Keratinocyte (primary cell): ENCODE measurements at regions not wholly inside any gene's neighbourhood (a gene's known extent, or its start where the extent isn't known, plus 50 kb on each side); places are given as distances from the start of the nearest gene placed in this dataset.

Source experiments
- DNase-seq: peaks from one replicate; pipeline ENCODE4 v3.0.0-alpha.2; 2011; ENCODE audit warnings: low read depth, missing footprints, low spot score
- FAIRE-seq: peaks from 2 replicates; lab custom pipeline; 2011; peaks lifted over from hg19 to GRCh38; lab: Jason Lieb, UNC
- H2AFZ ChIP-seq: 2 replicates; pipeline ENCODE4 v1.6.0; 2012; ENCODE audit warnings: low read length, control low read depth, inconsistent platforms; ENCODE audit not compliant: control insufficient read depth
- H3K27ac ChIP-seq: 2 replicates; pipeline ENCODE4 v1.5.1; 2011; ENCODE audit warnings: low read length; ENCODE audit not compliant: control insufficient read depth, insufficient read depth
- H3K27me3 ChIP-seq: 3 replicates; pipeline ENCODE4 v1.6.0; 2011; ENCODE audit warnings: low read length; ENCODE audit not compliant: control insufficient read depth, insufficient read depth; ENCODE audit errors: extremely low read depth
- H3K36me3 ChIP-seq, 2 experiments: 2 replicates in 1 of 2; 3 replicates in 1 of 2; pipeline ENCODE4 v1.5.1; 2011; ENCODE audit warnings: low read length in 2 of 2, mild to moderate bottlenecking in 1 of 2; ENCODE audit not compliant: control insufficient read depth in 2 of 2, insufficient read depth in 2 of 2; ENCODE audit errors: extremely low read depth in 1 of 2
- H3K4me1 ChIP-seq: 3 replicates; pipeline ENCODE4 v1.5.1; 2011; ENCODE audit warnings: low read length; ENCODE audit not compliant: control insufficient read depth, insufficient read depth; ENCODE audit errors: extremely low read depth
- H3K4me2 ChIP-seq: 3 replicates; pipeline ENCODE4 v1.6.0; 2011; ENCODE audit warnings: low read depth, low read length; ENCODE audit not compliant: control insufficient read depth, insufficient read depth; ENCODE audit errors: extremely low read depth
- H3K4me3 ChIP-seq, 3 experiments: fragments of 200-600 bp in 1 of 3; sonication (generic) in 1 of 3; 2 replicates in 2 of 3; 3 replicates in 1 of 3; pipeline ENCODE4 v1.5.1; 2011 to 2016; ENCODE audit warnings: low read length in 3 of 3, mild to moderate bottlenecking in 3 of 3, control low read depth in 2 of 3, inconsistent platforms in 1 of 3, low read depth in 1 of 3, mixed read lengths in 1 of 3, mixed run types in 1 of 3, moderate library complexity in 1 of 3; ENCODE audit not compliant: control insufficient read depth in 2 of 3, insufficient read depth in 2 of 3; ENCODE audit errors: extremely low read depth in 1 of 3
- H3K79me2 ChIP-seq: 2 replicates; pipeline ENCODE4 v1.6.0; 2012; ENCODE audit warnings: low read length; ENCODE audit not compliant: control insufficient read depth, insufficient read depth
- H3K9ac ChIP-seq: 3 replicates; pipeline ENCODE4 v1.6.0; 2011; ENCODE audit warnings: low read length; ENCODE audit not compliant: control insufficient read depth, insufficient read depth; ENCODE audit errors: extremely low read depth
- H3K9me1 ChIP-seq: 3 replicates; pipeline ENCODE4 v1.6.0; 2011; ENCODE audit warnings: low read length; ENCODE audit not compliant: control insufficient read depth, insufficient read depth; ENCODE audit errors: extremely low read depth
- H3K9me3 ChIP-seq: 2 replicates; pipeline ENCODE4 v1.5.1; 2012; ENCODE audit warnings: low read depth, low read length; ENCODE audit not compliant: control insufficient read depth
- H4K20me1 ChIP-seq: 3 replicates; pipeline ENCODE4 v1.6.0; 2011; ENCODE audit warnings: low read length; ENCODE audit not compliant: control insufficient read depth, insufficient read depth; ENCODE audit errors: extremely low read depth
- EZH2 ChIP-seq: IDR thresholded peaks from one replicate; pipeline ENCODE4 v1.6.1; 2012; ENCODE audit warnings: inconsistent platforms, mild to moderate bottlenecking, low read length, moderate library complexity
- dilution Hi-C: fragments of 300-500 bp; cut with MboI; formaldehyde crosslinking; loops from one replicate; pipeline ENCODE4 v1.7.0; 2020; ENCODE audit warnings: low sequenced_read_pairs; ENCODE audit not compliant: extremely low pct_ligation_motif_present
- TF ChIP-seq, protein P1 (sequence below), 3 experiments: IDR thresholded peaks in 1 of 3; conservative IDR thresholded peaks in 1 of 3; optimal IDR thresholded peaks in 1 of 3; 2 replicates in 2 of 3; 3 replicates in 1 of 3; pipeline versions ENCODE3 to v1.5.1; 2011; ENCODE audit warnings: low read length in 3 of 3, mild to moderate bottlenecking in 3 of 3, moderate library complexity in 2 of 3, control low read depth in 1 of 3, inconsistent platforms in 1 of 3; ENCODE audit not compliant: insufficient read depth in 2 of 3; ENCODE audit errors: extremely low read depth in 1 of 3

DNA sequence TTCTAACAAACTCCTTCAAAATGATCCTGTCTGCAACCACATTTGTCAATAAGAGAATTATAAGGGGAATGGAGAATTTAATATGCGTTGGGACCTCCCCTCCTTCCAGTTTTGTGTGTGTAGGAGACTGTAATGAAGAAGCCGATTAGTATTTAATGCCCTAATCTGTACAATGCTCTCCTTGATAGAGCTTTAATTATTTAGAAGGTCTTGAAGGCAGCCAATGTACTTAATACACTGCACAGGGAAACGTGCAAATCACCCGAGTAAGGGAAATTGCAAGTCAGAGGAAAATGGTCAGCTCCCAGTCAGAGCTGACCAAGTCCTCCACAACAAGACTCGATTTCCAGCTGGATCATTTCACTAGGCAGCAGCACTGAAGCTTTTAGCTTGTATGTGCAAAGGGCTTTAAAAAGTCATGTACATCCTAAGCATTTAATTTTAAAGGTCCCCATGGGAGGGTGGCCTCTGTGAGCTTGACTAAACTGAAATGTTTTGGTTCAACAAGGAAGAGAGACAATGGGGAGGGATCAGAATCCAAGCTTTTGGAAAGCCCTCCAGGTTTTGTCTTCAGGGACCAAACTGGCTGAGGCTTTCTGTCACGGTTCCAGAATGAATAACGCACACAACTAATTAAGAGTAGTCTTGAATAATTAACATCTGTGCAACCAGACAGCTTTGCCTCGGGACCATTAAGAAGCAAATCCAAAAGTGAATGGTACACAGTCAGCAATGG, 159.8 kb upstream of the MITF start:
- Histone ChIP-seq H3K9ac (no peak overlapping the region), H3K27me3 (peaks cover 10% of the 10 kb centered on the region), H3K4me3 (no peak overlapping the region), H3K27ac (no peak overlapping the region), H3K4me1 (no peaks in the 10 kb centered on the region), H3K4me2 (no peak overlapping the region), H3K9me1 (no peaks in the 10 kb centered on the region), H3K79me2 (no peaks in the 10 kb centered on the region), H3K9me3 (no peaks in the 10 kb centered on the region), H2AFZ (no peak overlapping the region), H3K36me3 (no peaks in the 10 kb centered on the region), H4K20me1 (no peaks in the 10 kb centered on the region)
- FAIRE-seq (no peak), DNase-seq (no peak)
- dilution Hi-C loops, result no loop called here
- no peak for TF ChIP-seq EZH2
- TF ChIP-seq, protein P1, sequence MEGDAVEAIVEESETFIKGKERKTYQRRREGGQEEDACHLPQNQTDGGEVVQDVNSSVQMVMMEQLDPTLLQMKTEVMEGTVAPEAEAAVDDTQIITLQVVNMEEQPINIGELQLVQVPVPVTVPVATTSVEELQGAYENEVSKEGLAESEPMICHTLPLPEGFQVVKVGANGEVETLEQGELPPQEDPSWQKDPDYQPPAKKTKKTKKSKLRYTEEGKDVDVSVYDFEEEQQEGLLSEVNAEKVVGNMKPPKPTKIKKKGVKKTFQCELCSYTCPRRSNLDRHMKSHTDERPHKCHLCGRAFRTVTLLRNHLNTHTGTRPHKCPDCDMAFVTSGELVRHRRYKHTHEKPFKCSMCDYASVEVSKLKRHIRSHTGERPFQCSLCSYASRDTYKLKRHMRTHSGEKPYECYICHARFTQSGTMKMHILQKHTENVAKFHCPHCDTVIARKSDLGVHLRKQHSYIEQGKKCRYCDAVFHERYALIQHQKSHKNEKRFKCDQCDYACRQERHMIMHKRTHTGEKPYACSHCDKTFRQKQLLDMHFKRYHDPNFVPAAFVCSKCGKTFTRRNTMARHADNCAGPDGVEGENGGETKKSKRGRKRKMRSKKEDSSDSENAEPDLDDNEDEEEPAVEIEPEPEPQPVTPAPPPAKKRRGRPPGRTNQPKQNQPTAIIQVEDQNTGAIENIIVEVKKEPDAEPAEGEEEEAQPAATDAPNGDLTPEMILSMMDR (optimal IDR thresholded peaks at IDR 0.05 in 1 of 3, IDR thresholded peaks at IDR 0.05 in 1 of 3, conservative IDR thresholded peaks at IDR 0.05 in 1 of 3; ENCODE audit: extremely low read depth in 1 of 3, insufficient read depth in 2 of 3, low read length in 3 of 3), result no peak

DNA sequence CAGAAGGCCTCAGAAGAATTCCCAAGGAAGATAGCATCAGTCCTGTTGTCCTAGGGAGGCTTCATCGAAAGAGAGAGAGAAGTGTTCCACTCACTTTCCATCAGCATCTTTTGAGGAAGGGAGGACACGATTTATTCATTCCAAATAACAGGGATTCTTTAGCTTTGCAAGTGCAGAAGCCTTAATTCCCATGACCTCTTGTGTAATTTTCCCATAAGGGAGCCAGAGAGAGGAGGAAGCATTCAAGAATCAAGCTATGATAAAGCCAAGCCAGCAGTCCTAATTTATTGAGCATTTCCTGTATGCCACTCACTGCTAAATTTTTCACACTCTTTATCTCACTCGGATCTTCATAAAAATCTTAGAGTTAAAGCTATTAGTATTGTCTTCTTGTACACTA, 169.7 kb upstream of the MITF start:
- Histone ChIP-seq H3K4me2 (no peak overlapping the region), H3K9ac (no peak overlapping the region), H3K36me3 (no peaks in the 10 kb centered on the region), H3K9me3 (no peaks in the 10 kb centered on the region), H3K79me2 (no peaks in the 10 kb centered on the region), H3K27me3 (no peaks in the 10 kb centered on the region), H2AFZ (no peak overlapping the region), H3K27ac (no peak overlapping the region), H3K9me1 (no peaks in the 10 kb centered on the region), H3K4me1 (no peaks in the 10 kb centered on the region), H3K4me3 (no peak overlapping the region), H4K20me1 (no peaks in the 10 kb centered on the region)
- no peak for FAIRE-seq
- no peak for TF ChIP-seq EZH2
- TF ChIP-seq, protein P1 (optimal IDR thresholded peaks at IDR 0.05 in 1 of 3, IDR thresholded peaks at IDR 0.05 in 1 of 3, conservative IDR thresholded peaks at IDR 0.05 in 1 of 3; ENCODE audit: extremely low read depth in 1 of 3, insufficient read depth in 2 of 3, low read length in 3 of 3), result no peak
- DNase-seq, result no peak
- dilution Hi-C loops, result no loop called here
